ENCODE measurements at regions not wholly inside any gene's neighbourhood (a gene's known extent, or its start where the extent isn't known, plus 50 kb on each side); places are given as distances from the start of the nearest gene placed in this dataset.

- CTCF ChIA-PET (ENCODE audit: unreplicated experiment): no interaction called here
- no peak for TF ChIP-seq CTCF (conservative IDR thresholded peaks at IDR 0.05; ENCODE audit: low read length)
- no peak for TF ChIP-seq EZH2phosphoT487 (IDR thresholded peaks at IDR 0.05; ENCODE audit: borderline replicate concordance, low read depth, low read length)
- BruUV-seq (replicated peaks): no TSS peak
Observed at GRCh38 chr9:106623558-106623957, 239.4 kb upstream of the ZNF462 start.

GRCh38 chr9:106625259-106625789, 237.6 kb upstream of the ZNF462 start:
- intact Hi-C loops (cut with micrococcal nuclease; ENCODE audit: unreplicated experiment): no loop called here
- no peaks in the 10 kb centered on the region for H3K4me1 ChIP-seq (ENCODE audit: insufficient read depth, low read length, poor library complexity, severe bottlenecking)
- no peak for TF ChIP-seq EZH2phosphoT487 (IDR thresholded peaks at IDR 0.05; ENCODE audit: borderline replicate concordance, low read depth, low read length)
- no peak for TF ChIP-seq CTCF (conservative IDR thresholded peaks at IDR 0.05; ENCODE audit: low read length)
- no peak overlapping the region for H3K4me2 ChIP-seq (ENCODE audit: low read length)
- ChIA-PET POLR2A (no interaction called here), CTCF (ENCODE audit: unreplicated experiment) (no interaction called here)
- no peak overlapping the region for H3K4me3 ChIP-seq (ENCODE audit: low read depth, low read length, poor library complexity, severe bottlenecking)
- no peaks in the 10 kb centered on the region for H3K36me3 ChIP-seq (ENCODE audit: insufficient read depth, low read length)
- no peak for DNase-seq (ENCODE audit: low spot score)
- no peak overlapping the region for H3K27ac ChIP-seq (ENCODE audit: low read depth, low read length, poor library complexity, severe bottlenecking)
- BruUV-seq (replicated peaks): no TSS peak
- no peak overlapping the region for H2AFZ ChIP-seq (ENCODE audit: low read length)
- H3K9me2 ChIP-seq (ENCODE audit: insufficient read depth, low read length): no peaks in the 10 kb centered on the region
- H3K9me3 ChIP-seq (ENCODE audit: low read length): no peaks in the 10 kb centered on the region
- no peaks in the 10 kb centered on the region for H3K79me2 ChIP-seq (ENCODE audit: insufficient read depth, low read depth, low read length)
- no peaks in the 10 kb centered on the region for H4K20me1 ChIP-seq (ENCODE audit: insufficient read depth, low read length)

More at GRCh38 chr9:106623558-106623957, 239.4 kb upstream of the ZNF462 start:
- H3K9me2 ChIP-seq (ENCODE audit: insufficient read depth, low read length): no peaks in the 10 kb centered on the region
- no peaks in the 10 kb centered on the region for H3K36me3 ChIP-seq (ENCODE audit: insufficient read depth, low read length)
- H2AFZ ChIP-seq (ENCODE audit: low read length): no peak overlapping the region
- DNase-seq (ENCODE audit: low spot score): no peak
- no peak overlapping the region for H3K27ac ChIP-seq (ENCODE audit: low read depth, low read length, poor library complexity, severe bottlenecking)
- H4K20me1 ChIP-seq (ENCODE audit: insufficient read depth, low read length): no peaks in the 10 kb centered on the region
- no peak overlapping the region for H3K4me2 ChIP-seq (ENCODE audit: low read length)
- POLR2A ChIA-PET: no interaction called here
- intact Hi-C loops (cut with micrococcal nuclease; ENCODE audit: unreplicated experiment): loop anchor here (2.0 kb wide), 1 partner anchor 33 kb away; no protein-coding TSS in a partner anchor
- H3K9me3 ChIP-seq (ENCODE audit: low read length): no peaks in the 10 kb centered on the region
- no peak overlapping the region for H3K4me3 ChIP-seq (ENCODE audit: low read depth, low read length, poor library complexity, severe bottlenecking)
- H3K79me2 ChIP-seq (ENCODE audit: insufficient read depth, low read depth, low read length): no peaks in the 10 kb centered on the region
- no peaks in the 10 kb centered on the region for H3K4me1 ChIP-seq (ENCODE audit: insufficient read depth, low read length, poor library complexity, severe bottlenecking)

GRCh38 chr9:106626936-106627335, 236.0 kb upstream of the ZNF462 start:
- Histone ChIP-seq H3K9me2 (ENCODE audit: insufficient read depth, low read length) (no peaks in the 10 kb centered on the region), H3K4me2 (ENCODE audit: low read length) (no peak overlapping the region), H3K36me3 (ENCODE audit: insufficient read depth, low read length) (no peaks in the 10 kb centered on the region), H3K27ac (ENCODE audit: low read depth, low read length, poor library complexity, severe bottlenecking) (no peak overlapping the region), H4K20me1 (ENCODE audit: insufficient read depth, low read length) (no peaks in the 10 kb centered on the region), H3K79me2 (ENCODE audit: insufficient read depth, low read depth, low read length) (no peaks in the 10 kb centered on the region), H3K4me3 (ENCODE audit: low read depth, low read length, poor library complexity, severe bottlenecking) (no peak overlapping the region), H3K9me3 (ENCODE audit: low read length) (no peaks in the 10 kb centered on the region), H3K4me1 (ENCODE audit: insufficient read depth, low read length, poor library complexity, severe bottlenecking) (no peaks in the 10 kb centered on the region), H2AFZ (ENCODE audit: low read length) (0 out of 2 replicates have a peak overlapping the region, but pooled peaks have one; percentile 2)
- no TSS peak for BruUV-seq (replicated peaks)
- TF ChIP-seq EZH2phosphoT487 (IDR thresholded peaks at IDR 0.05; ENCODE audit: borderline replicate concordance, low read depth, low read length): no peak
- TF ChIP-seq CTCF (conservative IDR thresholded peaks at IDR 0.05; ENCODE audit: low read length): no peak
- POLR2A ChIA-PET: interaction anchor here (0.5 kb wide), 1 partner anchor 821 kb away, joined by 3 read pairs; no protein-coding TSS in a partner anchor
- no peak for DNase-seq (ENCODE audit: low spot score)
- CTCF ChIA-PET (ENCODE audit: unreplicated experiment): no interaction called here
- intact Hi-C loops (cut with micrococcal nuclease; ENCODE audit: unreplicated experiment): no loop called here
